Testis (tissue), 2 donors: ENCODE measurements at regions not wholly inside any gene's neighbourhood (a gene's known extent, or its start where the extent isn't known, plus 50 kb on each side); places are given as distances from the start of the nearest gene placed in this dataset.

Experiments used
- POLR2A ChIP-seq: fragments of 450-650 bp; IDR thresholded peaks from one replicate; pipeline ENCODE4 v1.6.1; 2017; ENCODE audit warnings: antibody characterized with exemption, mild to moderate bottlenecking, moderate library complexity
- TF ChIP-seq, protein P1 (sequence below), 3 experiments: fragments of 450-650 bp in 2 of 3; fragments of 200-600 bp in 1 of 3; sonication (generic) in 1 of 3; IDR thresholded peaks; one replicate each; pipeline ENCODE4 v1.5.1; 2016 to 2019; ENCODE audit warnings: antibody characterized with exemption in 3 of 3, mild to moderate bottlenecking in 2 of 3, moderate library complexity in 1 of 3

DNA sequence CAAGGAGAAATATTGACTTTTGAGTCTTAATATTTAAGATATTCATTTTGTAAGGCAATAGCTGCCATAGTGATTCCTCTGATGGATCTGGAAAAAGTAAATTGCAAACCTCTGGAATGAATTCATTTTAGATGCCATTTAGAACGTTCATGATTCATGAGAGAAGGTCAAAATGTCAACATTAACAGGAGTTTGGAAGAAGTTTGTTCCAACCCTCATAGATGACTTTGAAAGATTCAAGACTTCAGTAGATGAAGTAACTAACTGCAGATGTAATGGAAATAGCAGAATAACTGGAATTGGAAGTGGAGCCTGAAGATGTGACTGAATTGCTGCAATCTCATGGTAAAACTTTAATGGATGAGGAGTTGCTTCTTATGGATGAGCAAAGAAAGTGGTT lies 100.9 kb upstream of the CCN2 start:
- TF ChIP-seq, protein P1, sequence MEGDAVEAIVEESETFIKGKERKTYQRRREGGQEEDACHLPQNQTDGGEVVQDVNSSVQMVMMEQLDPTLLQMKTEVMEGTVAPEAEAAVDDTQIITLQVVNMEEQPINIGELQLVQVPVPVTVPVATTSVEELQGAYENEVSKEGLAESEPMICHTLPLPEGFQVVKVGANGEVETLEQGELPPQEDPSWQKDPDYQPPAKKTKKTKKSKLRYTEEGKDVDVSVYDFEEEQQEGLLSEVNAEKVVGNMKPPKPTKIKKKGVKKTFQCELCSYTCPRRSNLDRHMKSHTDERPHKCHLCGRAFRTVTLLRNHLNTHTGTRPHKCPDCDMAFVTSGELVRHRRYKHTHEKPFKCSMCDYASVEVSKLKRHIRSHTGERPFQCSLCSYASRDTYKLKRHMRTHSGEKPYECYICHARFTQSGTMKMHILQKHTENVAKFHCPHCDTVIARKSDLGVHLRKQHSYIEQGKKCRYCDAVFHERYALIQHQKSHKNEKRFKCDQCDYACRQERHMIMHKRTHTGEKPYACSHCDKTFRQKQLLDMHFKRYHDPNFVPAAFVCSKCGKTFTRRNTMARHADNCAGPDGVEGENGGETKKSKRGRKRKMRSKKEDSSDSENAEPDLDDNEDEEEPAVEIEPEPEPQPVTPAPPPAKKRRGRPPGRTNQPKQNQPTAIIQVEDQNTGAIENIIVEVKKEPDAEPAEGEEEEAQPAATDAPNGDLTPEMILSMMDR (IDR thresholded peaks at IDR 0.05) = no peak
- TF ChIP-seq POLR2A = no peak
